GM13976 (cell line): ENCODE measurements at regions not wholly inside any gene's neighbourhood (a gene's known extent, or its start where the extent isn't known, plus 50 kb on each side); places are given as distances from the start of the nearest gene placed in this dataset.

Experiments used
- DNase-seq: peaks from one replicate; pipeline ENCODE4 v3.0.0; 2012; ENCODE audit warnings: low spot score
- CTCF ChIP-seq: IDR thresholded peaks from 2 replicates; pipeline ENCODE4 v1.5.1; 2012; ENCODE audit warnings: borderline replicate concordance, mild to moderate bottlenecking; ENCODE audit not compliant: insufficient read depth; ENCODE audit errors: extremely low read depth, missing control alignments, control extremely low read depth
- in situ Hi-C: fragments of 300-500 bp; cut with MboI; formaldehyde crosslinking; loops from one replicate; pipeline ENCODE4 v1.12.0; 2022; ENCODE audit warnings: low sequenced_read_pairs, mixed read lengths, inconsistent platforms; ENCODE audit not compliant: unreplicated experiment

- in situ Hi-C loops = no loop called here
- no peak for DNase-seq
- no peak for TF ChIP-seq CTCF
Measured at GRCh38 chr11:56932572-56933220, 56.0 kb upstream of the OR5AK2 start.

DNA sequence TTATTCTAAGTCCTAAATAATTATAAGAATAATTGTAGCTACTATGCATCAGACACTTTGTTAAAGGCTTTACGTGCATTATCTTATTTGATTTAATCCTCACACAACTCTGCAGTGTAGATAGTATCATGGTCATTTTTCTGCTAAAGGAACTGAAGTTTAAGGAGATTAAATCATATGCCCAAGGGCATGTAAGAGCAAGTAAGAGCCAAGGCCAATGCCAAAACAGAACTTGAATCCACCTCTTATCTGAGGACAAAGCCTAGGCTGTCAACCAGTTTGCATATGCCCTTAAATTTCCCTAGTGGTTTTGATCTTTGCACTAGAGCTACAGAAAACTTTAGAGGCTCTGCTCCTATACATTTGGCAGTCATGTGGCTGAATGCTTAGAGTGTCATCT, 65.6 kb upstream of the OR5AK2 start:
- in situ Hi-C loops = no loop called here
- TF ChIP-seq CTCF = no peak
- DNase-seq = no peak

GRCh38 chr11:56922421-56922820, 66.3 kb upstream of the OR5AK2 start:
- TF ChIP-seq CTCF = no peak
- no peak for DNase-seq
- in situ Hi-C loops = no loop called here

DNA sequence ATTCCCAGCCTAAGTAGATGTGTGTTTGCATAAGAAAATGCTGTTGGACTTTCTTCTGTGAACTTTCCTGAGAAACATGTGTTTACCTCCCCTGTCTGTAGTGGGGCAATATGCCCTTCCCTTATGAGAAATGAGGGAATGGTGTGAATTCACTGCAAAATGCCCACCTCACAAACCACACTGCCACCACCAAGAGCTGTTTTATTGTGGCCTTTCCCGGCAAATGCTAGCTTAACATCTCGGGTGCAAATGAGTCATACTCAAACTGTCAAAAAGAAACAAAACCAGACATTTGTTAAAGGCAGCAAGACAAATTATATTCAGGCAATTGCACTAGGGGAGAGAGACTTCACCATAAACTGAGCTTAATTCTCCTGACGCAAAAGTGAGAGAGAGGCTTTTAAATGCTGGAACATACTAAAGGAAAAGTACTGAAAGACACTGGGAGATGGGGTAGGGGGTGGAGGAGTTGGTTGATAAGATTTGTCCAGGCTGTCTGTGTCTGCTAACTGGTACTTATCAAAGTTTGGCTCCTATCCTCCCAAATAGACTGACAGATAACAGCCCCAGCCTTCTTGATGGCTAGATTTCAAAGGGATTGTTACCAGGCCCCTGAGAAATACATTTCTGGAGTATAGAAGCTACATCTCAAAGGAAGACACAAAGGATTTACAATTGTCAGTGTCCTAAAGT, 70.9 kb upstream of the OR5AK2 start:
- no peak for DNase-seq
- no peak for TF ChIP-seq CTCF
- in situ Hi-C loops = no loop called here

DNA sequence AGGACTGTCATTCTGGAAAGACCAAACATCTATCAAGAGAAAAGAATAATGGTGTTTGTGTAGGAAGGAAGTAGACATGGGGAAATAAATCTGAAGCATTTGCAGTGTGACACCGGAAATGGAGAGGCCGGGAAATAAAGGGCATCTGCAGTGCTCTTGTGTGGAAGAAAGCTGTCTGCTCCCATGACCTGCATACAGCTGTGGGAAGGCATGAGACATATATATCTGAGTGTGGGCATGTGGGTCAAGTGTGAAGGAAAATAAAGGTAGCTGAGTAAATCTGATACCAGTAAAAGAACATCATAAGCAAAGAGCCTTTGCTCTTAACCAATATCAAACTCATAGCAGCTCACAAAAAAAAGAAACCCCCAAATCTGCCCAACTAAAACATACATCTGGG, 72.1 kb upstream of the OR5AK2 start:
- in situ Hi-C loops = no loop called here
- no peak for TF ChIP-seq CTCF
- no peak for DNase-seq

- no peak for TF ChIP-seq CTCF
- in situ Hi-C loops = no loop called here
- no peak for DNase-seq
Measured at GRCh38 chr11:56916162-56916561, 72.6 kb upstream of the OR5AK2 start.

GRCh38 chr11:56911312-56911711, 77.4 kb upstream of the OR5AK2 start:
- in situ Hi-C loops = no loop called here
- no peak for DNase-seq
- TF ChIP-seq CTCF = no peak
